T-helper 2 cell treated with Interferon-gamma antibody and Interleukin-4, amounts not matched to agents 5 μg/mL and 100 μg/mL, for 36 hours (primary cell): ENCODE measurements at regions not wholly inside any gene's neighbourhood (a gene's known extent, or its start where the extent isn't known, plus 50 kb on each side); places are given as distances from the start of the nearest gene placed in this dataset.
"Not testable (repeated sequence)": the region's sequence is repeated elsewhere in the genome, so short reads cannot be mapped to it uniquely, and the experiment has no call there.

ENCODE experiments used
- DNase-seq: peaks from one replicate; pipeline ENCODE4 v3.0.0; 2021; ENCODE audit warnings: low spot score
- H3K27ac Mint-ChIP-seq: one replicate; pipeline ENCODE4 v1.8.0; 2021; ENCODE audit warnings: mild to moderate bottlenecking, mixed read lengths
- H3K27me3 Mint-ChIP-seq: one replicate; pipeline ENCODE4 v1.8.0; 2021; ENCODE audit warnings: low read depth, mixed read lengths
- H3K36me3 Mint-ChIP-seq: one replicate; pipeline ENCODE4 v1.8.0; 2021; ENCODE audit warnings: low read depth, mixed read lengths
- H3K4me1 Mint-ChIP-seq: one replicate; pipeline ENCODE4 v1.8.0; 2021; ENCODE audit warnings: low read depth, mixed read lengths
- H3K4me3 Mint-ChIP-seq: one replicate; pipeline ENCODE4 v1.8.0; 2022; ENCODE audit warnings: mild to moderate bottlenecking, moderate library complexity, mixed read lengths
- H3K9me3 Mint-ChIP-seq: one replicate; pipeline ENCODE4 v1.8.0; 2021; ENCODE audit warnings: mixed read lengths

DNA sequence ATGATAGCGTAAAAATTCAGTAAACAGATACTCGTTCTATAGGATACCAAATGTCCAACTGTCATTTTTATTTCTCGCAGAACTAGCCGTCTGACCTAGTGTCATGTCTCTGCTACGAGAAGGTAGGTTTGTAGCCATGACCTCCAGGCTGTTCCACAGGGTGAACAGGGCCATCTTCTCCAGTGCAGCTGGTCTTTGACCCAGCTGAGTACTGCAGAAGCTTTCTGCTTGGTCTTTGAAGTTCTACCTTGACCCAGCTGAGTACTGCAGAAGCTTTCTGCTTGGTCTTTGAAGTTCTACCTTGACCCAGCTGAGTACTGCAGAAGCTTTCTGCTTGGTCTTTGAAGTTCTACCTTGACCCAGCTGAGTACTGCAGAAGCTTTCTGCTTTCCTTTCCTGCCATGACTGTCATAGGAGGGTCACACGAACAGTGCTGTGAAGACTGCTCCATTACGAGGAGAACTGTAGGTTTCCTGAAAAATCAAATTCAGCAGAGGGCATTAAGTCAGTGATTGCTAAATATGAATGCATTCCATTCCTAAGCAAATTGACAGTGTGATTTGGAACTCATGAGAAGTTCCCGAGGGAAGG is 532.8 kb upstream of the NRP1 start:
- DNase-seq, H3K27ac Mint-ChIP-seq, H3K9me3 Mint-ChIP-seq, H3K4me3 Mint-ChIP-seq, H3K27me3 Mint-ChIP-seq, H3K36me3 Mint-ChIP-seq, H3K4me1 Mint-ChIP-seq: not testable (repeated sequence)

DNA sequence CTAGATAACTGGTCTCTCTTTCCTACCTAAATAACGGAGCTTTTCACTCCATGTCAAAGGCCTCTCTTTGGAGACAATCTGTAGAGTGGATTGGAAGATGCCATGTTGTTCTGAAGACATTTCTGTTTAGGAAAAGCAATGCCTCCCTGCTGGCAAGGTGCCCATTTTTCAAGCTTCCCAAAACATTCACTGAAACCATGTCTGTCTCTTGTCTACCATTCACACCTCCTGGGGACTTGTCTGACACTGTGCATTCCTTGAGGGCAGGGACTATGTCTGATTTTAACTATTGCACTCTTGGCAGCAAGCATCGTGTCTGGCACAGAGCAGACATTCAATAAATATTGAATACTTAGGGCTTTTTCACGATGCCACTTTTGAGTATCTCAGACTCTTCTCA is 528.9 kb upstream of the NRP1 start:
- Mint-ChIP-seq H3K9me3 (no peaks in the 10 kb centered on the region), H3K27me3 (no peaks in the 10 kb centered on the region), H3K4me1 (no peaks in the 10 kb centered on the region), H3K27ac (no peak overlapping the region), H3K36me3 (no peaks in the 10 kb centered on the region), H3K4me3 (no peak overlapping the region)
- no peak for DNase-seq

DNA sequence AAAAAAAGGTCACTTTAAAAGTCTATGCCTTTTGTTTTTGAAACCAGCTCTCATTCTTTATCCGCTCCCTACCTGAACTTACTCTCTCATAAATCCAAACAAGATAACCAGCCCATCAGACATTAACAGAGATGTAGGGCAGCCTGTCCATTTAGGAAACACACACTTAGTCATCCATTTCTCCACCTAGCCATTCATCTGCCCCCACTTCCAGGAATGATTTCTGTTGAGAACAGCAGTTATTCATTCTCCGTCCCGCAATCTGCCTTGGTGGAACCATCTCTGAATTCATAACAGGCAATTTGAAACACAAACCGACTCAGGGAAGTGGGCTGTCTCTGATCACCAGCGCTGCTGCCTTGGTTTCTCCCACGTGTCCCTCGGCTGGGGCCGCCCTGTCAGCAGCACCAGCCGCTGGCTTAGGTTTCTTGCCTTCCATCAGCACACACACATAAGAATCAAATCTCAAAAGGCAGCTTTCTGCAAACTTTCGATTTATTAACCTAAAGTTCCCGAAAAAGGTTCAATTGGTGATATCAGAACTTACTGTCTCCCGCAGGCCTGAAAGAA is 528.2 kb upstream of the NRP1 start:
- no peaks in the 10 kb centered on the region for H3K9me3 Mint-ChIP-seq
- no peak overlapping the region for H3K27ac Mint-ChIP-seq
- H3K27me3 Mint-ChIP-seq: no peaks in the 10 kb centered on the region
- no peaks in the 10 kb centered on the region for H3K4me1 Mint-ChIP-seq
- no peak overlapping the region for H3K4me3 Mint-ChIP-seq
- no peak for DNase-seq
- H3K36me3 Mint-ChIP-seq: no peaks in the 10 kb centered on the region

DNA sequence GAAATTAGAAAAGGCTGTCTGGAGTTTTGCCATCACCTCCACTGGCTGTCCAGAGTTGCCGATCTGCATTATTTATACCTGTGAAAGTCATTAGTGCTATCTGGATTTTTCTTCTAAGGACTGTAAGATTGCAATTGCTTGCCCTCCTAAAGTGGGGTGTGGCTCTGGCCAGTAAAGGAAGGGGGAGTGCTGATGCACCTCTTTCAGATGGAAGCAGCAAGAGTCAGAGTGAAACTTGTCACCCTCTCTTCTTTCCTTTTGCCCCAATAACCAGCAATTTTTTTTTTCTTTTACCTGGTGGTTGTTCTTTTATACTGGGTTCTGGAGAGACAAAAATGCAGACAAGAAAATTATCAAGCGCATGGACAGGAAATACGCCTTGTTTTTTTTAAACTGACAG is 527.4 kb upstream of the NRP1 start:
- Mint-ChIP-seq H3K27me3 (no peaks in the 10 kb centered on the region), H3K9me3 (no peaks in the 10 kb centered on the region), H3K27ac (no peak overlapping the region), H3K4me1 (no peaks in the 10 kb centered on the region), H3K4me3 (no peak overlapping the region), H3K36me3 (no peaks in the 10 kb centered on the region)
- no peak for DNase-seq

DNA sequence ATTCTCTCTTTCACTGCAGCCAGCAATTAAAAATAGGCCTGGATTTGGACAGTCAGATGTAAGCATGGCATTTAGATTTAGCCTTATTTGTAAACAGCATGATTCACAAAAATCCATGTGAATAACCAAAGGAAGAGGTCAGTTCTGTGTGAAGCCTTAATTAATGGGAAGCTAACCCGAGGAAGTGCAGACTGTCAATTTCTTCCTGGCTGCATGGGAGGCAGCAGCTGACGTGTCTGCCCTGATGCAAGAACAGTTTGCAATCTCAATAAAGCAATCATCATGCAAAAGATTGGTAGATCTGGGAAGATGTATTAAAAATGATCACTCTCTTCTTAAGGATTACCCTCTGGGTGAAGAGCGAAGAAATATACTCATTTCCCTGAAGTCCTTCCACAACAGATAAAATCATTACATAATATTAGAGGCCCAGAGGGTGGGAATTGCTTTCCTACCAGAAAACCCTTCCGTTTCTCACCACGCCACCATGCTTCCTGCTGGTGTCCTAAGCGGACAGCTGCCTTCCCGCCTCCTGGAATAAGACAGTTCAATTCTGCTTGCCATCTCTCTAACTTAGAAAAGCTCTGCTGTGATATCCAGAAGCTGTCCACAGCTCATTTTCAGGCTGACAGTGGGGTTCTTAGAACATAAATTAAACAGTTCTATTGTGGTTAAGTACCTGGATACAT is 526.7 kb upstream of the NRP1 start:
- Mint-ChIP-seq H3K27ac (no peak overlapping the region), H3K4me1 (no peaks in the 10 kb centered on the region), H3K4me3 (no peak overlapping the region)

DNA sequence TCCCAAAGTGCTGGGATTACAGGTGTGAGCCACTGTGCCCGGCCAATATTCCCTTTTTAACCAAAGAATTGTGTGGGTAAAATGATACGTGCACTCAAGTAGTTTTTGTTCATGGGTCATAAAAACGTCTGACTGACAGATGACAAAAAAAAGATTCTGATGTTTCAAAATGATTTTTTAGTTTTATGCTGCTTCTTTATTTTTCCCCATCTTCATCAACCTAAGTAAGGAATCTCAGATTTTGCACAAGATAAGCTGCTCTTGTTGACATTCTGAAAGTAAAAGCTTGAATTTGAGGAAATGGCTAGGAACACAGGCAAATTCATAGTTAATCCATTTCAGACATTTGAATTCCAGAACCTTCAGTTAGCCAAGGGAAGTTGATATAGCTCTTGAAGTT is 526.1 kb upstream of the NRP1 start:
- no peaks in the 10 kb centered on the region for H3K27me3 Mint-ChIP-seq
- no peak overlapping the region for H3K27ac Mint-ChIP-seq
- H3K4me1 Mint-ChIP-seq: no peaks in the 10 kb centered on the region
- no peak overlapping the region for H3K4me3 Mint-ChIP-seq
- H3K36me3 Mint-ChIP-seq: no peaks in the 10 kb centered on the region
- H3K9me3 Mint-ChIP-seq: no peaks in the 10 kb centered on the region
- DNase-seq: no peak

More for the DNA sequence above, 526.7 kb upstream of the NRP1 start:
- DNase-seq: no peak
- no peaks in the 10 kb centered on the region for H3K36me3 Mint-ChIP-seq
- no peaks in the 10 kb centered on the region for H3K27me3 Mint-ChIP-seq
- H3K9me3 Mint-ChIP-seq: no peaks in the 10 kb centered on the region

DNA sequence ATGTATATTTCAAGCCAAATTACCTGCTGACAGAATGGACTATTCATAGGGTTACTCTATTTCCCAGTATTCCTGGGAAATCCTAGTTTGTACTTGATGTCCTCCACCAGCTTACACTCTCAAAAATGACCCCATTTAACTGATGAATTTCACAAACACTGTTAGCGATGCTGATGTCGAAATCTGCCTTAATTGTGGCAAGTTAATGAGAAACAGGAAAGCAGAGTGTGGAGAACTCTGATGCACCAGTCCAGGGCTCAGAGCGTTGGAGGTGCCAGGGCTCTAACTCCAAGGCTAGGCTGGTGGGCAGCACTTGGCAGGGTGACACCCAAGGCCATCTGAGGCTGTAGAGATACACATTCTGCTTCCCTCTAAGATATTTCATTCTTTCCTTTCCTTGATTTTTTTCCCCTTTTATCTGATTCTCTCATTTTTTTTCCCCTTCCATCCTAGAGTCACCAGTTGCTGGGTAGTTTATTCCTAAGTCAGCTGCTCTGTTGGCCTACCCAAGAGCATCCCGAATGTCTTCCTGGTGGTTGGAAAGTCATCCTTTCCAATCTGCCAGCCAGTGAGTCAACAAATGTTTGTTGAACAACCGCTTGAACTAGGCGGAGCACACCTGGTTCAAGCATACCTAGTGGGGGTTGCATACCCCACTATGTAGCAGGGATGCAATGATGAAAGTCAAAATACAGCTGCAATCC is 525.0 kb upstream of the NRP1 start:
- no peaks in the 10 kb centered on the region for H3K27me3 Mint-ChIP-seq
- no peaks in the 10 kb centered on the region for H3K4me1 Mint-ChIP-seq
- DNase-seq: no peak
- no peak overlapping the region for H3K27ac Mint-ChIP-seq
- no peak overlapping the region for H3K4me3 Mint-ChIP-seq
- H3K9me3 Mint-ChIP-seq: no peaks in the 10 kb centered on the region
- H3K36me3 Mint-ChIP-seq: no peaks in the 10 kb centered on the region

DNA sequence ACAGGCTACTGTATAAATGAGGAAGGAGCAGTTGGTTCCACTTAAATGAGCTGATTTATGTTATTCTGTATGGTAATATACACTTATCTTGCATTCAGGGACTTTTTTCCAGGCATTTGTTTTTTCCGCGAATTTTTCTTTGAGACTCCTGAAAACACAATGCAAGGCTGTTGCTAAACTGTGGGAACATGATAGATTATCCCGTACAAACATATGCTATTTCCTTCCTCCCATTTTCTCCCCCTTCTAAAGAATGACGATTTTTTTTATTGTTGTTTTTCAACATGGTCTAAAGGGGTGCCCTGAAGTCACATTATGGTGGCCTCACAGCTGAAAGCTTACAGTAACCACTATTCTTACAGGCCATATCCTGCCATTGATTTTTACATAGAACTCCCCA is 523.9 kb upstream of the NRP1 start:
- DNase-seq: no peak
- H3K4me1 Mint-ChIP-seq: no peaks in the 10 kb centered on the region
- no peaks in the 10 kb centered on the region for H3K36me3 Mint-ChIP-seq
- no peak overlapping the region for H3K4me3 Mint-ChIP-seq
- H3K27ac Mint-ChIP-seq: no peak overlapping the region
- H3K9me3 Mint-ChIP-seq: no peaks in the 10 kb centered on the region
- no peaks in the 10 kb centered on the region for H3K27me3 Mint-ChIP-seq

DNA sequence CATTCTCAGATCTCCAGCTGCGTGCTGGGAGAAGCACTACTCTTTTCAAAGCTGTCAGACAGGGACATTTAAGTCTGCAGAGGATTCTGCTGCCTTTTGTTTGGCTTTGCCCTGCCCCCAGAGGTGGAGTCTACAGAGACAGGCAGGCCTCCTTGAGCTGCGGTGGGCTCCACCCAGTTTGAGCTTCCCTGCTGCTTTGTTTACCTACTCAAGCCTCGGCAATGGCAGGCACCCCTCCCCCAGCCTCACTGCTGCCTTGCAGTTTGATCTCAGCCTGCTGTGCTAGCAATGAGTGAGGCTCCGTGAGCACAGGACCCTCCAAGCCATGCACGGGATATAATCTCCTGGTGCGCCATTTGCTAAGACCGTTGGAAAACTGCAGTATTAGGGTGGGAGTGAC is 518.8 kb upstream of the NRP1 start:
- not testable (repeated sequence) for H3K36me3 Mint-ChIP-seq, DNase-seq, H3K4me3 Mint-ChIP-seq, H3K4me1 Mint-ChIP-seq, H3K9me3 Mint-ChIP-seq, H3K27ac Mint-ChIP-seq, H3K27me3 Mint-ChIP-seq

DNA sequence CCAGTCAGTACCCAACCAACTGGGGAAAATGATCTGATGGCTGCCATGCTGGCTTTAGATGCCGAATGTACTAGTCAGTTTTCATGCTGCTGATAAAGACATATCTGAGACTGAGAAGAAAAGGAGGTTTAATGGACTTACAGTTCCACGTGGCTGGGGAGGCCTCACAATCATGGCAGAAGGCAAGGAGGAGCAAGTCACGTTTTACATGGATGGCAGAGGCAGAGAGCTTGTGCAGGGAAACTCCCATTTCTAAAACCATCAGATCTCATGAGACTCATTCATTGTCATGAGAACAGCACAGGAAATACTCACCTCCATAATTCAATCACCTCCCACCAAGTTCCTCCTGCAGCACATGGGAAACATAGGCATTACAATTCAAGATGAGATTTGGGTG is 508.9 kb upstream of the NRP1 start:
- no peaks in the 10 kb centered on the region for H3K36me3 Mint-ChIP-seq
- peaks cover 2% of the 10 kb centered on the region for H3K9me3 Mint-ChIP-seq
- H3K4me1 Mint-ChIP-seq: no peaks in the 10 kb centered on the region
- DNase-seq: no peak
- no peak overlapping the region for H3K4me3 Mint-ChIP-seq
- no peaks in the 10 kb centered on the region for H3K27me3 Mint-ChIP-seq
- H3K27ac Mint-ChIP-seq: no peak overlapping the region

DNA sequence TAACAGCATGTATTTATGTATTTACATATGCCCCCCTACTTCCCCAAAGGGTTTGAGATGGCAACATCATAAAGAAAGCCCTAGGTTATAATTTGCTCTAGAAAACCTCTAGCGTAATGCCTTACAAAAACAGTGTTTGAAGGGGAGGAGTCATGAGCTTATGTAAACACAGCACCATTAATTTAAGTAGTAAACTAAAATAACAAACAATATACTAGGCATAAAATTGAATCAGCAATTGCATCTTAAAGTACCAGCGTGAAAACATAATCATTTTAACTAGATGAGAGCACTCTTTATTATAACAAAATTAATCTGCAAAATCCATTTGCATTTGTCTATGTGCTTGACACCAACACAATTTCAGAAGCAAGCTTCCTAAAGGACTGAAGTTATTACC is 507.2 kb upstream of the NRP1 start:
- Mint-ChIP-seq H3K4me1 (no peaks in the 10 kb centered on the region), H3K4me3 (no peak overlapping the region), H3K9me3 (peaks cover 2% of the 10 kb centered on the region), H3K27ac (no peak overlapping the region), H3K36me3 (no peaks in the 10 kb centered on the region), H3K27me3 (no peaks in the 10 kb centered on the region)
- DNase-seq: no peak

DNA sequence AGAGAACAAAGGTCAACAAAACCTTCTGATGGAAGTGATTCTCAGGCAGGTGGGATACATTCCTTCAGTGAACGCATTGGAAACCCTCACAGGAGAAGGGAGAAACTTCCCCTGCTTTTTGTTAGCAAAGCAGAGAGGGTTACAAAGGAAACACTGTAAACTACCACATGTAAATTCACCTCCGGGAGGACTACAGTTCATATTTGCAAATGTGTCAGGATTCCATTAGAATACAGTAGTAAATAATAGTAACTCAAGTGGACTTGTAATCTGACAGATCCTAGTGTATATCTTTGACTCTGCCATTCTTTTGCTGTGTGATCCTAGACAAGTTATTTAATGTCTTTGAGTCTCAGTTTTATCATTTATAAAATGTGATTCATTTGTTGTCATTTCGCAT is 504.3 kb upstream of the NRP1 start:
- H3K36me3 Mint-ChIP-seq: no peaks in the 10 kb centered on the region
- H3K4me1 Mint-ChIP-seq: no peaks in the 10 kb centered on the region
- no peaks in the 10 kb centered on the region for H3K9me3 Mint-ChIP-seq
- H3K27ac Mint-ChIP-seq: no peak overlapping the region
- H3K4me3 Mint-ChIP-seq: no peak overlapping the region
- no peaks in the 10 kb centered on the region for H3K27me3 Mint-ChIP-seq
- DNase-seq: no peak

DNA sequence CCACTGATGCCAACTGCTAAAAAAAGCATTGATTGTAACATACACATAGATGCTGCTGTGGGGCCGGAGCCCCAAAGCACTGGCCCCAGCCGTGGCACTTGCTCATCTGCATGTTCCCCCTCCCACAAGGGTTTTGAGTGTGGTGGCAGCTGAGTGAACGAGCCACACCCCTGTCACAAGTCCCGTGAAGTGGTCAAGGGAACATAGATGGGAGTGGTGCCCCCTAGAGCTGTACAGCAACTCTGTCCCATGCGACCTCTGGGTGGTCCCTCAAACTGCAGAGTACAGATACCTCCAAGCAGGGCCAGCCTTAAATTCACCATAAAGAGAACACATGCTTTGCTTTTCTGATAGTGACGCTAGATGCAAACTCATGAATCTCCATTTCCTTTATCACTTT is 503.3 kb upstream of the NRP1 start:
- H3K27me3 Mint-ChIP-seq: no peaks in the 10 kb centered on the region

DNA sequence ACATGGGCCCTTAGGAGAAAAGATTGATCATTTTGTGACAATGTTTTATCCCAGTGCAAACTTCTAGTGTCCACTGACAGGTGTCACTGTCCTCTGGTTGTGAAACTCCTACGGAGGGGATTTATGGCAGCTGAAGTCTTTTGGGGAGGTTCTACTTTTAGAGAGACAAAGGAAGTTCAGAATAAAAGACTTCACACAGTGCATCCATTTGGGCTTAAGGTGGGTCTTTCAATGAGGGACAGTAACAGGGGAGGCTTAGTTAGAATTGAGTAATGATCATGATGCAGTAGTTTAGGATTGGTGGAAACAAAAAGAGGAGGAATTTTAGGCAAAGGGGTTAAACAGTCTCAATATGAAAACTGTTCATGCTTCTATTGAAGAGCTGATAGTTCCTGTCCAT is 501.1 kb upstream of the NRP1 start:
- H3K4me1 Mint-ChIP-seq: no peaks in the 10 kb centered on the region

More for the DNA sequence above, 503.3 kb upstream of the NRP1 start:
- Mint-ChIP-seq H3K4me1 (no peaks in the 10 kb centered on the region), H3K9me3 (no peaks in the 10 kb centered on the region), H3K27ac (no peak overlapping the region), H3K4me3 (no peak overlapping the region), H3K36me3 (no peaks in the 10 kb centered on the region)
- no peak for DNase-seq

More for the DNA sequence above, 501.1 kb upstream of the NRP1 start:
- Mint-ChIP-seq H3K27ac (no peak overlapping the region), H3K36me3 (no peaks in the 10 kb centered on the region), H3K27me3 (no peaks in the 10 kb centered on the region), H3K9me3 (no peaks in the 10 kb centered on the region), H3K4me3 (no peak overlapping the region)
- no peak for DNase-seq
